C4-2B (cell line): ENCODE measurements at regions not wholly inside any gene's neighbourhood (a gene's known extent, or its start where the extent isn't known, plus 50 kb on each side); places are given as distances from the start of the nearest gene placed in this dataset.

ENCODE experiments used
- CTCF ChIP-seq: fragments of 450-650 bp; conservative IDR thresholded peaks from 2 replicates; pipeline ENCODE4 v1.5.1; 2017; ENCODE audit warnings: mild to moderate bottlenecking
- ZFX ChIP-seq: fragments of 450-650 bp; IDR thresholded peaks from 2 replicates; pipeline ENCODE4 v1.6.1; 2017

- TF ChIP-seq CTCF (no peak), ZFX (no peak)
These were observed 74.2 kb downstream of the CYRIA start for GRCh38 chr2:16591370-16591933.
